ENCODE measurements at regions not wholly inside any gene's neighbourhood (a gene's known extent, or its start where the extent isn't known, plus 50 kb on each side); places are given as distances from the start of the nearest gene placed in this dataset.

DNA sequence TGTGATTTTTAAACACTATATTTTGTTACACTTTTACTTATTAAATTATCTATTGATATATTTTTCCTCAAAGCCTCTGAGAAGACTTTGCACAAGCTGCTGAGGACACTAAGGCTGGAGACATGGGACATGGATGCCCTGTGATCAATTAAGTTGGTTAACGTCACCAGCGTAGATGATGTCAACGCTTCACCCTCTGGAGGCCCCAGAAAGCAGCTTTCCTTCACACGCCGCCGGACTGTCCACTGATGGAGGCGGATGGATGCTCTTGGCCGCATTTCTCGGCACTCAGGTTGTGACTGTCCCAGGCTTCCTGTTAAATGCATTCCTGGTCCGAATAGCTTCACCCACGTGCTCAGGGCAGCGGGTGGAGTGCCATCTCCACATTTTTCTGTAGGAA, 247.5 kb downstream of the VAPA start:
- H3K27me3 Mint-ChIP-seq, result no peaks in the 10 kb centered on the region
- H3K36me3 Mint-ChIP-seq, result peaks cover 3% of the 10 kb centered on the region
- peaks cover 4% of the 10 kb centered on the region for H3K9me3 Mint-ChIP-seq
- no peak overlapping the region for H3K4me3 Mint-ChIP-seq
- peaks cover 3% of the 10 kb centered on the region for H3K4me1 Mint-ChIP-seq (ENCODE audit: unreplicated experiment)
- TF ChIP-seq, protein P1, sequence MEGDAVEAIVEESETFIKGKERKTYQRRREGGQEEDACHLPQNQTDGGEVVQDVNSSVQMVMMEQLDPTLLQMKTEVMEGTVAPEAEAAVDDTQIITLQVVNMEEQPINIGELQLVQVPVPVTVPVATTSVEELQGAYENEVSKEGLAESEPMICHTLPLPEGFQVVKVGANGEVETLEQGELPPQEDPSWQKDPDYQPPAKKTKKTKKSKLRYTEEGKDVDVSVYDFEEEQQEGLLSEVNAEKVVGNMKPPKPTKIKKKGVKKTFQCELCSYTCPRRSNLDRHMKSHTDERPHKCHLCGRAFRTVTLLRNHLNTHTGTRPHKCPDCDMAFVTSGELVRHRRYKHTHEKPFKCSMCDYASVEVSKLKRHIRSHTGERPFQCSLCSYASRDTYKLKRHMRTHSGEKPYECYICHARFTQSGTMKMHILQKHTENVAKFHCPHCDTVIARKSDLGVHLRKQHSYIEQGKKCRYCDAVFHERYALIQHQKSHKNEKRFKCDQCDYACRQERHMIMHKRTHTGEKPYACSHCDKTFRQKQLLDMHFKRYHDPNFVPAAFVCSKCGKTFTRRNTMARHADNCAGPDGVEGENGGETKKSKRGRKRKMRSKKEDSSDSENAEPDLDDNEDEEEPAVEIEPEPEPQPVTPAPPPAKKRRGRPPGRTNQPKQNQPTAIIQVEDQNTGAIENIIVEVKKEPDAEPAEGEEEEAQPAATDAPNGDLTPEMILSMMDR (conservative IDR thresholded peaks at IDR 0.05), result no peak
- no peak overlapping the region for H3K27ac Mint-ChIP-seq
- no peak for DNase-seq (ENCODE audit: extremely low spot score, unreplicated experiment)

DNA sequence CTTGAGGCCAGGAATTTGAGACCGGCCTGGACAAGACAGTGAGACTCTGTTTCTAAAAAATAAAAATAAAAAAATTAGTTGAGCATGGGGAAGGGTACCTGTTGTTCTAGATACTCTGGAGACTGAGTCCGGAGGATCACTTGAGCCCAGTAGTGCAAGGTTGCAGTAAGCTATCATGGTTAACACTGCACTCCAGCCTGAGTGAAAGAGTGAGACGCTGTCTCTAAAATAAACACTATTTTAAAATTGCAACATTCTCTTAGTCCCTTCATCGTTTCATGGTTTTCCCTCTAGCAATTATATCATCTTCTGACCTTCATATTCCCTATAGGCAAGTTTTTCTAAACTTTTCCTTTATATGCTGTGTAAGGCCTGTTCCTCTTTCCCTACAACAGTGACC, 248.5 kb downstream of the VAPA start:
- peaks cover 3% of the 10 kb centered on the region for H3K4me1 Mint-ChIP-seq (ENCODE audit: unreplicated experiment)
- peaks cover 3% of the 10 kb centered on the region for H3K9me3 Mint-ChIP-seq
- TF ChIP-seq, protein P1 (conservative IDR thresholded peaks at IDR 0.05), result no peak
- H3K27ac Mint-ChIP-seq, result no peak overlapping the region
- no peak overlapping the region for H3K4me3 Mint-ChIP-seq
- peaks cover 3% of the 10 kb centered on the region for H3K36me3 Mint-ChIP-seq
- H3K27me3 Mint-ChIP-seq, result no peaks in the 10 kb centered on the region
- no peak for DNase-seq (ENCODE audit: extremely low spot score, unreplicated experiment)

DNA sequence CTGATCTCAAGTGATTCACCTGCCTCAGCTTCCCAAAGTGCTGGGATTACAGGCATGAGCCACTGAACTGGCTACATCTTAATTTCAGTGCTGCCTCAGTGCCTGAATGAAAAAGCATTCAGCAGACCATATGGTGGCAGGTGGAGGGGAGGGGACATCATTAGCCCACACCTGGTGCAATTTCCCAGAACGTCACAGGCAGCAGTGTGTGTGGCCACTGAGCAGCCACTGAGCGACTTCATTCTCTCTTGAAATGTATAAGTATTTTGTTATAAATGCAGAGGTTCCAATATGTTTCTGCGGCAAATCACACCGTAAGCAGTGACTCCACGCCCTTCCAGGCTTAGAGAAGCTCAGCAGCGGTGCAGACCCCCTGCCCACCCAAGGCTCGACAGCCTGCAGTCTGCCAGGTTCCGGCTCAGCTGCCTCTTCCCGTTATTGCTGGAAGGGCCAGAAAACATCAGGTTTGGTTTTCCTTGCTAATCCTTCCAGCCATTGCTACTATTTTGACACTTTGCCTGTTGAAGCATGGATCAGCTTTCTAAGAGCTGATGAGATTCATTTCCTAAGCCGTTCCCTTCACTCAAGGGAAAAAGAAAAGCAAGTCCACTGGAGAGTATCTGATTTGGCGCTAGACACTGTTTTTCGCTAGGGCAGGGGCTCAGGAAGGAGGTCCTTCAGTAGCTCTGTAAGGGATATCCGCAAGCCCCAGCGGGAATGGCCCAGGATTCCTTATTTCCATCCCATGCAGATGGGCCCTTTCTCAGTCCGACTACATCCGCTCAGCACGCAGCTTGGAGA, 250.7 kb downstream of the VAPA start:
- DNase-seq (ENCODE audit: extremely low spot score, unreplicated experiment), result no peak
- Mint-ChIP-seq H3K4me3 (no peak overlapping the region), H3K27me3 (no peaks in the 10 kb centered on the region), H3K9me3 (no peaks in the 10 kb centered on the region), H3K4me1 (ENCODE audit: unreplicated experiment) (peaks cover 14% of the 10 kb centered on the region), H3K27ac (peak overlapping the region; percentile 24), H3K36me3 (peaks cover under 1% of the 10 kb centered on the region)
- TF ChIP-seq, protein P1 (conservative IDR thresholded peaks at IDR 0.05), result no peak

DNA sequence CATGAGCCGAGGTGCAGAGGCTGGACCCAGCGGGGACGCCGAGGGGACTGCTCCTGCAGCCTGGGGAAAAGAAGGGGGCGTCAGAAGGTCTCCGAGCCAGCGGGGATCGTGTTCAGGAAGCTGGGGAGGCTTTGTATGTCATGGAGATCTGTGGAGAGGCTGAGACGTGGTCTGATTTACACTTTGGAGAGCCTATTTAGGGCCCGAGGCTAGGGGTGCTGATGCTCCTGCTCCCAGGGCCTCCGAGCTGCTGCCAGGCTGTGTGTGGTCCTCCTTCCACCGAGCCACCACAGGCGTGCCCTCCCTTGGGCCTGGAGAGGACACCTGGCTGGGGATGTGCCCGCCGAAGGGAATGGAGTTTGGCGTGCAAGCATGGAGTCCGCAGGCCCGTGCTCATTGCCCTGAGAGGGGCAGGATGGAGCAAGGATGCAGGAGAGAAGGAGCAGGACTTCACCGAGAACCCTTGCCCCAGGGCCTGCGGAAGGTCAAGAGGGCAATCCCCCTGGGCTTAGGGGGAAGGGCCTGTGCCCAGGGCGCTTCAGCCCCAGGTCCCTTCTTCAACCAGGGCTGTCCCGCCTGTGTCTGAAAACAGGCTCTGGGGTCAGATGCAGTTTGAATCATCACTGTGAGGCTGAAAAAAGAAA, 252.5 kb downstream of the VAPA start:
- H3K4me1 Mint-ChIP-seq (ENCODE audit: unreplicated experiment), result peaks cover 21% of the 10 kb centered on the region
- DNase-seq (ENCODE audit: extremely low spot score, unreplicated experiment), result no peak
- H3K36me3 Mint-ChIP-seq, result no peaks in the 10 kb centered on the region
- H3K4me3 Mint-ChIP-seq, result no peak overlapping the region
- no peaks in the 10 kb centered on the region for H3K9me3 Mint-ChIP-seq
- H3K27me3 Mint-ChIP-seq, result no peaks in the 10 kb centered on the region
- TF ChIP-seq, protein P1 (conservative IDR thresholded peaks at IDR 0.05), result no peak
- H3K27ac Mint-ChIP-seq, result no peak overlapping the region

DNA sequence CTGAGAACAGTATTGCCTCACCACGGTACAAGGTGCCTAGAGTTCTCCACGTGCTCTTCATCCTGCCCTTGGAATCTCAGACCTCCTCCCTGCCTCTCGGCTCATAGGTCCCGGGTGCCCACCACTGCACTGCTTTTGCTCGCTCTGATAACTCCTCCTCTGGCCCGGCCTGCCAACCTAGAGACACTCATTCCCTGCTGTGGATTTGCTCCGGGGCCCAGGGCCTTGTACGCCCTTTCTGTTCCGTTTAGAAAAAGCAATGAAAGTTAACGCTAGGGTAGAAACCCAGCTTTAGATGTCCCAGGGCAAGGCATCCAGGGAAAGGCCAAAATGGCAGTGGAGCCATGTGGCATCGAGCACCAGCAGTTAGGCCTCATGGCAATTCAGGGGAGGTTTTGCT, 253.9 kb downstream of the VAPA start:
- TF ChIP-seq, protein P1 (conservative IDR thresholded peaks at IDR 0.05), result no peak
- no peak for DNase-seq (ENCODE audit: extremely low spot score, unreplicated experiment)
- H3K9me3 Mint-ChIP-seq, result no peaks in the 10 kb centered on the region
- H3K4me1 Mint-ChIP-seq (ENCODE audit: unreplicated experiment), result peaks cover 18% of the 10 kb centered on the region
- no peaks in the 10 kb centered on the region for H3K36me3 Mint-ChIP-seq
- H3K4me3 Mint-ChIP-seq, result no peak overlapping the region
- no peaks in the 10 kb centered on the region for H3K27me3 Mint-ChIP-seq
- no peak overlapping the region for H3K27ac Mint-ChIP-seq

Data from type B pancreatic cell (in vitro differentiated cells).